ENCODE measurements at regions not wholly inside any gene's neighbourhood (a gene's known extent, or its start where the extent isn't known, plus 50 kb on each side); places are given as distances from the start of the nearest gene placed in this dataset.

- Mint-ChIP-seq H3K27me3 (ENCODE audit: low read depth) (no peaks in the 10 kb centered on the region), H3K4me1 (peaks cover 43% of the 10 kb centered on the region), H3K36me3 (no peaks in the 10 kb centered on the region), H3K27ac (peak overlapping the region; percentile 32), H3K9me3 (peaks cover 6% of the 10 kb centered on the region), H3K4me3 (no peak overlapping the region)
- DNase-seq (ENCODE audit: low spot score in 2 of 2, unreplicated experiment in 2 of 2) = no peak
- TF ChIP-seq CTCF (IDR thresholded peaks at IDR 0.05; ENCODE audit: unreplicated experiment) = no peak
Measured at GRCh38 chr12:115155665-115156645, 472.0 kb upstream of the TBX3 start.

GRCh38 chr12:115149685-115150378 is 465.9 kb upstream of the TBX3 start:
- Mint-ChIP-seq H3K27ac (no peak overlapping the region), H3K4me3 (no peak overlapping the region), H3K36me3 (no peaks in the 10 kb centered on the region), H3K4me1 (peaks cover 29% of the 10 kb centered on the region), H3K9me3 (peaks cover 5% of the 10 kb centered on the region), H3K27me3 (ENCODE audit: low read depth) (no peaks in the 10 kb centered on the region)
- TF ChIP-seq CTCF (IDR thresholded peaks at IDR 0.05; ENCODE audit: unreplicated experiment) = no peak
- DNase-seq (ENCODE audit: low spot score in 2 of 2, unreplicated experiment in 2 of 2) = no peak

- peaks cover 4% of the 10 kb centered on the region for H3K9me3 Mint-ChIP-seq
Measured at GRCh38 chr12:115149279-115149678, 465.3 kb upstream of the TBX3 start.

GRCh38 chr12:115147916-115148315 is 463.9 kb upstream of the TBX3 start:
- Mint-ChIP-seq H3K36me3 (peaks cover 11% of the 10 kb centered on the region), H3K9me3 (peaks cover 13% of the 10 kb centered on the region), H3K27ac (no peak overlapping the region), H3K4me1 (peaks cover 31% of the 10 kb centered on the region), H3K4me3 (no peak overlapping the region), H3K27me3 (ENCODE audit: low read depth) (no peaks in the 10 kb centered on the region)
- DNase-seq (ENCODE audit: low spot score in 2 of 2, unreplicated experiment in 2 of 2) = no peak
- TF ChIP-seq CTCF (IDR thresholded peaks at IDR 0.05; ENCODE audit: unreplicated experiment) = no peak

More at GRCh38 chr12:115149279-115149678, 465.3 kb upstream of the TBX3 start:
- Mint-ChIP-seq H3K27me3 (ENCODE audit: low read depth) (no peaks in the 10 kb centered on the region), H3K36me3 (peaks cover 2% of the 10 kb centered on the region), H3K4me1 (peaks cover 35% of the 10 kb centered on the region), H3K4me3 (no peak overlapping the region), H3K27ac (no peak overlapping the region)
- no peak for TF ChIP-seq CTCF (IDR thresholded peaks at IDR 0.05; ENCODE audit: unreplicated experiment)
- DNase-seq (ENCODE audit: low spot score in 2 of 2, unreplicated experiment in 2 of 2) = no peak

GRCh38 chr12:115146453-115146852 is 462.5 kb upstream of the TBX3 start:
- no peak for TF ChIP-seq CTCF (IDR thresholded peaks at IDR 0.05; ENCODE audit: unreplicated experiment)
- no peak overlapping the region for H3K27ac Mint-ChIP-seq
- no peaks in the 10 kb centered on the region for H3K27me3 Mint-ChIP-seq (ENCODE audit: low read depth)
- DNase-seq (ENCODE audit: low spot score in 2 of 2, unreplicated experiment in 2 of 2) = no peak
- no peak overlapping the region for H3K4me3 Mint-ChIP-seq
- H3K36me3 Mint-ChIP-seq = peaks cover 13% of the 10 kb centered on the region
- peaks cover 18% of the 10 kb centered on the region for H3K9me3 Mint-ChIP-seq
- peaks cover 23% of the 10 kb centered on the region for H3K4me1 Mint-ChIP-seq
